B cell (primary cell): ENCODE measurements at regions not wholly inside any gene's neighbourhood (a gene's known extent, or its start where the extent isn't known, plus 50 kb on each side); places are given as distances from the start of the nearest gene placed in this dataset.

ENCODE experiments used
- ATAC-seq: fragments of 200-7000 bp; cut with Tn5 transposase; one replicate; pipeline ENCODE4 v1.10.0; 2021; ENCODE audit warnings: low read depth, mild to moderate bottlenecking, moderate number of reproducible peaks, moderate library complexity
- CTCF ChIA-PET: fragments of 350-600 bp; sonication (Branson Sonifier 250); formaldehyde crosslinking; loops from one replicate; lab custom pipeline; 2021; ENCODE audit warnings: antibody characterized with exemption, inconsistent platforms; lab: Charles Lee
- POLR2A ChIA-PET: fragments of 350-600 bp; sonication (Branson Sonifier 250); formaldehyde crosslinking; loops from one replicate; lab custom pipeline; 2021; ENCODE audit warnings: antibody characterized with exemption; lab: Charles Lee
- DNase-seq: peaks from one replicate; pipeline ENCODE4 v3.0.0; 2013
- H2AFZ ChIP-seq: 2 replicates; pipeline ENCODE4 v1.6.1; 2012; ENCODE audit warnings: mild to moderate bottlenecking, low read depth, low read length; ENCODE audit not compliant: insufficient read depth, poor library complexity, severe bottlenecking
- H3K27ac ChIP-seq, 2 donors: 1 replicate in 1 of 2; 2 replicates in 1 of 2; pipeline ENCODE4 v1.5.1; 2012 to 2013; ENCODE audit warnings: low read length in 2 of 2, mild to moderate bottlenecking in 2 of 2, moderate library complexity in 1 of 2
- H3K27me3 ChIP-seq, 4 experiments: fragments of 200-600 bp in 1 of 4; sonication (generic) in 1 of 4; replicated peaks in 1 of 4; 1 replicate in 2 of 4; 2 replicates in 2 of 4; pipeline versions ENCODE4 v1.6.1 to v1.7.0; 2013 to 2016; ENCODE audit warnings: low read length in 3 of 4, mild to moderate bottlenecking in 2 of 4, mixed read lengths in 1 of 4, moderate library complexity in 1 of 4; ENCODE audit not compliant: insufficient read depth in 4 of 4, control insufficient read depth in 3 of 4; ENCODE audit errors: control extremely low read depth in 1 of 4
- H3K36me3 ChIP-seq, 2 experiments: replicated peaks in 1 of 2; 1 replicate in 1 of 2; 2 replicates in 1 of 2; pipeline versions ENCODE4 v1.6.1 to v1.7.1; 2013; ENCODE audit warnings: low read length in 1 of 2; ENCODE audit not compliant: insufficient read depth in 2 of 2, control insufficient read depth in 1 of 2; ENCODE audit errors: control extremely low read depth in 1 of 2, extremely low read depth in 1 of 2
- H3K4me1 ChIP-seq, 2 donors: fragments of 200-600 bp in 1 of 2; sonication (generic) in 1 of 2; 1 replicate in 1 of 2; 2 replicates in 1 of 2; pipeline versions ENCODE4 v1.5.1 to v1.6.1; 2013 to 2017; ENCODE audit warnings: low read length in 2 of 2; ENCODE audit not compliant: control insufficient read depth in 2 of 2, insufficient read depth in 2 of 2
- H3K4me2 ChIP-seq: replicated peaks from 2 replicates; pipeline ENCODE3; 2012; ENCODE audit warnings: mild to moderate bottlenecking, low read depth, low read length; ENCODE audit not compliant: poor library complexity, severe bottlenecking
- H3K4me3 ChIP-seq, 5 experiments: fragments of 200-600 bp in 1 of 5; sonication (generic) in 1 of 5; 1 replicate in 3 of 5; 2 replicates in 2 of 5; pipeline versions ENCODE4 v1.5.1 to v1.7.0; 2011 to 2016; ENCODE audit warnings: low read length in 4 of 5, mild to moderate bottlenecking in 4 of 5, low read depth in 2 of 5, control low read depth in 1 of 5, moderate library complexity in 1 of 5; ENCODE audit not compliant: insufficient read depth in 1 of 5; ENCODE audit errors: control extremely low read depth in 1 of 5, extremely low read depth in 1 of 5
- H3K79me2 ChIP-seq: fragments of 200-600 bp; sonication (generic); one replicate; pipeline ENCODE4 v1.6.0; 2016; ENCODE audit warnings: low read length; ENCODE audit not compliant: control insufficient read depth, insufficient read depth
- H3K9ac ChIP-seq: fragments of 200-600 bp; sonication (generic); 2 replicates; pipeline ENCODE4 v1.6.1; 2017; ENCODE audit warnings: mild to moderate bottlenecking, low read length, moderate library complexity
- H3K9me3 ChIP-seq, 3 donors: one replicate each; pipeline versions ENCODE4 v1.6.1 to v1.7.1; 2013; ENCODE audit warnings: low read length in 2 of 3; ENCODE audit not compliant: control insufficient read depth in 2 of 3, insufficient read depth in 1 of 3; ENCODE audit errors: control extremely low read depth in 1 of 3
- H4K20me1 ChIP-seq: 2 replicates; pipeline ENCODE4 v1.6.0; 2012; ENCODE audit warnings: mild to moderate bottlenecking, low read length; ENCODE audit not compliant: insufficient read depth, control insufficient read depth, poor library complexity, severe bottlenecking
- H3K27ac Mint-ChIP-seq: one replicate; pipeline ENCODE4 v1.8.0; 2021; ENCODE audit warnings: mixed read lengths
- H3K27me3 Mint-ChIP-seq: one replicate; pipeline ENCODE4 v1.8.0; 2021; ENCODE audit warnings: mixed read lengths
- H3K4me1 Mint-ChIP-seq: one replicate; pipeline ENCODE4 v1.8.0; 2021; ENCODE audit warnings: mixed read lengths
- H3K4me3 Mint-ChIP-seq: one replicate; pipeline ENCODE4 v1.8.0; 2021; ENCODE audit warnings: mixed read lengths
- H3K9me3 Mint-ChIP-seq: one replicate; pipeline ENCODE4 v1.8.0; 2022; ENCODE audit warnings: mixed read lengths; ENCODE audit not compliant: insufficient read depth
- CTCF ChIP-seq: fragments of 200-600 bp; IDR thresholded peaks from one replicate; pipeline ENCODE4 v1.8.0; 2022; ENCODE audit warnings: antibody characterized with exemption, mild to moderate bottlenecking
- EZH2 ChIP-seq: IDR thresholded peaks from 2 replicates; pipeline ENCODE4 v1.6.1; 2012; ENCODE audit warnings: borderline replicate concordance, low read depth, mild to moderate bottlenecking, moderate library complexity, low read length; ENCODE audit not compliant: insufficient read depth, poor library complexity, severe bottlenecking
- WGBS: methylation state at CpG from one replicate; pipeline ENCODE4 v1.1.5; 2013; ENCODE audit warnings: missing lambda C conversion rate; ENCODE audit not compliant: insufficient coverage; 5-methylcytosine and 5-hydroxymethylcytosine counted together
- intact Hi-C: fragments of 100-400 bp; cut with micrococcal nuclease; formaldehyde crosslinking; loops from one replicate; pipeline ENCODE4 v1.10.0; 2022

GRCh38 chr5:173763410-173763809 lies 124.7 kb upstream of the CPEB4 start:
- H3K9ac ChIP-seq = no peak overlapping the region
- no peaks in the 10 kb centered on the region for H3K36me3 ChIP-seq
- no peak overlapping the region for H3K4me3 ChIP-seq
- H3K4me2 ChIP-seq = no peak overlapping the region
- no peak for DNase-seq
- intact Hi-C loops = no loop called here
- Mint-ChIP-seq H3K9me3 (no peaks in the 10 kb centered on the region), H3K27ac (no peak overlapping the region), H3K4me3 (no peak overlapping the region), H3K27me3 (peaks cover 12% of the 10 kb centered on the region), H3K4me1 (peaks cover 34% of the 10 kb centered on the region)
- no peaks in the 10 kb centered on the region for H3K79me2 ChIP-seq
- ATAC-seq = no peak
- TF ChIP-seq CTCF (no peak), EZH2 (no peak)
- no peak overlapping the region for H3K27ac ChIP-seq
- peaks cover 7 to 19% of the 10 kb centered on the region in 2 donors for H3K4me1 ChIP-seq
- ChIA-PET POLR2A (interaction anchor here (1.1 kb wide), 1 partner anchor 21 kb away, joined by 7 read pairs; no protein-coding TSS in a partner anchor), CTCF (no interaction called here)
- H4K20me1 ChIP-seq = no peaks in the 10 kb centered on the region
- H2AFZ ChIP-seq = no peak overlapping the region
- no peaks in the 10 kb centered on the region for H3K9me3 ChIP-seq
- peaks cover 0 to 4% (median 0%) of the 10 kb centered on the region in 4 experiments for H3K27me3 ChIP-seq
- 98% methylated on average over 5 of the region's 8 CpGs for WGBS

GRCh38 chr5:173764332-173765028 lies 123.7 kb upstream of the CPEB4 start:
- CTCF ChIA-PET = interaction anchor here (0.5 to 1.0 kb wide), 3 partner anchors 10 to 23 kb away, joined by 3 to 4 read pairs (median 3); no protein-coding TSS in a partner anchor
- Mint-ChIP-seq H3K9me3 (no peaks in the 10 kb centered on the region), H3K4me1 (peaks cover 34% of the 10 kb centered on the region), H3K27ac (no peak overlapping the region), H3K4me3 (no peak overlapping the region), H3K27me3 (peaks cover 12% of the 10 kb centered on the region)
- Histone ChIP-seq H2AFZ (no peak overlapping the region), H3K9ac (no peak overlapping the region), H3K36me3 (no peaks in the 10 kb centered on the region), H3K4me2 (no peak overlapping the region), H3K79me2 (no peaks in the 10 kb centered on the region), H3K9me3 (no peaks in the 10 kb centered on the region), H3K4me1 (peaks cover 7 to 19% of the 10 kb centered on the region in 2 donors), H4K20me1 (no peaks in the 10 kb centered on the region), H3K27me3 (peaks cover 0 to 4% (median 0%) of the 10 kb centered on the region in 4 experiments), H3K27ac (no peak overlapping the region), H3K4me3 (no peak overlapping the region)
- POLR2A ChIA-PET = interaction anchor here (0.6 to 1.1 kb wide), 3 partner anchors 17 to 20 kb away, joined by 3 to 7 read pairs (median 4); no protein-coding TSS in a partner anchor
- DNase-seq = no peak
- intact Hi-C loops = no loop called here
- 83% methylated on average over 6 of the region's 13 CpGs for WGBS
- no peak for ATAC-seq
- TF ChIP-seq CTCF = no peak
- no peak for TF ChIP-seq EZH2
